Ectodermal cell (in vitro differentiated cells): ENCODE measurements at regions not wholly inside any gene's neighbourhood (a gene's known extent, or its start where the extent isn't known, plus 50 kb on each side); places are given as distances from the start of the nearest gene placed in this dataset.
"Not testable (repeated sequence)": the region's sequence is repeated elsewhere in the genome, so short reads cannot be mapped to it uniquely, and the experiment has no call there.

Source experiments
- H3K27ac ChIP-seq: 2 replicates; pipeline ENCODE4 v1.7.0; 2013; ENCODE audit warnings: mild to moderate bottlenecking, low read depth, low read length; ENCODE audit not compliant: insufficient read depth, poor library complexity, severe bottlenecking
- H3K27me3 ChIP-seq: 2 replicates; pipeline ENCODE4 v1.7.0; 2013; ENCODE audit warnings: mild to moderate bottlenecking, low read length; ENCODE audit not compliant: insufficient read depth, control insufficient read depth, poor library complexity, severe bottlenecking
- H3K36me3 ChIP-seq: one replicate; pipeline ENCODE4 v1.7.0; 2013; ENCODE audit warnings: low read length; ENCODE audit not compliant: control insufficient read depth, insufficient read depth
- H3K4me1 ChIP-seq: one replicate; pipeline ENCODE4 v1.7.0; 2013; ENCODE audit warnings: low read length; ENCODE audit not compliant: control insufficient read depth, insufficient read depth
- H3K4me3 ChIP-seq: 2 replicates; pipeline ENCODE4 v1.7.0; 2013; ENCODE audit warnings: low read depth, low read length, control low read depth; ENCODE audit not compliant: insufficient read depth
- H3K9me3 ChIP-seq: 2 replicates; pipeline ENCODE4 v1.7.0; 2013; ENCODE audit warnings: mild to moderate bottlenecking, low read length, moderate library complexity; ENCODE audit not compliant: control insufficient read depth
- WGBS, 2 experiments: methylation state at CpG; one replicate each; pipeline ENCODE4 v1.1.7; 2013; ENCODE audit warnings: missing lambda C conversion rate in 2 of 2; 5-methylcytosine and 5-hydroxymethylcytosine counted together

DNA sequence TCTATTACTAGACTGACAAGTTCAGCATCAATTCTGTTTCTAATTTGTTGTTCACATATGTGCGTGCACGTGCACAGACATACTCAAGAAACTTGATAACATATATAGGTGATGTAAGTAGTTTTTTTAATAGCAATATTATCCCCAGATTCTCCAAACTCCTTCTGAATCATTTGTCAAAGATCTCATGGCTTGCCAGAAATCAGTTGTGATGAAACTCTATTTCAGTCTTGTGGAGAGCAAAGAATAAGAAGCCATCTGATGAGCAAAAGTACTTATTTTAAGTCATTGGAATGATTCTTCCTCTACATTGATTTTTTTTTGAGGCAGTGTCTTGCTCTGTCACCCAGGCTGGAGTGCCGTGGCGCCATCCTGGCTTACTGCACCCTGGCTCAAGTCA, 167.0 kb upstream of the TBL1XR1 start:
- WGBS, 2 experiments: 95 to 100% methylated on average over 2 of the region's 4 CpGs
- Histone ChIP-seq H3K4me3 (no peak overlapping the region), H3K27me3 (no peaks in the 10 kb centered on the region), H3K9me3 (no peaks in the 10 kb centered on the region), H3K36me3 (no peaks in the 10 kb centered on the region), H3K27ac (no peak overlapping the region), H3K4me1 (peaks cover 12% of the 10 kb centered on the region)

DNA sequence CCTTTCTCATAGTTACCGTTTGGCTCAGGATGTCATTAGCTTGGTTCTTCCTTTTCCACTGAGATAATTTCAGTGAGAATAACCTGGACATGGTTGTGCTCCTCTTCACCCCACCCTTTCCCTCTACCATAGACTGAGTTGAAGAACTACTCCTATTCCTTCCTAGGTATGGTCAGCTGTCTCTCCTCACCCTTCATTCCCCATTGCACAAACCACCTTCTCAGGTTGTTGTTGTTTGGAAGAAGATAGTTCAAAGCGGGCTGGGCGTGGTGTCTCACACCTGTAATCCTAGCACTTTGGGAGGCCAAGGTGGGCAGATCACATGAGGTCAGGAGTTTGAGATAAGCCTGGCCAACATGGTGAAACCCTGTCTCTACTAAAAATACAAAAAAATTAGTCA, 168.0 kb upstream of the TBL1XR1 start:
- H3K9me3 ChIP-seq, H3K27me3 ChIP-seq, H3K27ac ChIP-seq, H3K4me1 ChIP-seq, H3K36me3 ChIP-seq, H3K4me3 ChIP-seq: not testable (repeated sequence)
- 94 to 95% methylated on average over 3 of the region's 3 CpGs for WGBS, 2 experiments

DNA sequence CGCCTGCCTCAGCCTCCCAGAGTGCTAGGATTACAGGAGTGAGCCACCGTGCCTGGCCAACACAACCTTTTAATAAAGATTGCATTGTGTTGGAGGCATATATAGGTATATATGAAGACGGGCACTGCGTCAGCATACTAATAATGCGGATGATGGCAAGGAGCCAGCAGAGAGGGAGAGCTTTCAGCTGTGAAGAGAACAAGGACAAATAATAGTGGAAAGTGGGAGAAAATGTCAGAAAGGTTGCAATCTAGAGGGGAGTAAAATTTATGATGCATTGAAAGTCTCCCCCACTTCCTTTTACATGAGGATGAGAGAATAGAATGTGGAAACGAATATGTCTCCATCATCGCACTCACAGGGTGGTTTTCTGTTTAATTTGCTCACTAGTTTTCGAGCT, 170.5 kb upstream of the TBL1XR1 start:
- Histone ChIP-seq H3K27ac (no peak overlapping the region), H3K27me3 (no peaks in the 10 kb centered on the region), H3K36me3 (no peaks in the 10 kb centered on the region), H3K9me3 (no peaks in the 10 kb centered on the region), H3K4me3 (no peak overlapping the region), H3K4me1 (no peaks in the 10 kb centered on the region)
- WGBS, 2 experiments: 91% methylated on average over 8 of the region's 8 CpGs

DNA sequence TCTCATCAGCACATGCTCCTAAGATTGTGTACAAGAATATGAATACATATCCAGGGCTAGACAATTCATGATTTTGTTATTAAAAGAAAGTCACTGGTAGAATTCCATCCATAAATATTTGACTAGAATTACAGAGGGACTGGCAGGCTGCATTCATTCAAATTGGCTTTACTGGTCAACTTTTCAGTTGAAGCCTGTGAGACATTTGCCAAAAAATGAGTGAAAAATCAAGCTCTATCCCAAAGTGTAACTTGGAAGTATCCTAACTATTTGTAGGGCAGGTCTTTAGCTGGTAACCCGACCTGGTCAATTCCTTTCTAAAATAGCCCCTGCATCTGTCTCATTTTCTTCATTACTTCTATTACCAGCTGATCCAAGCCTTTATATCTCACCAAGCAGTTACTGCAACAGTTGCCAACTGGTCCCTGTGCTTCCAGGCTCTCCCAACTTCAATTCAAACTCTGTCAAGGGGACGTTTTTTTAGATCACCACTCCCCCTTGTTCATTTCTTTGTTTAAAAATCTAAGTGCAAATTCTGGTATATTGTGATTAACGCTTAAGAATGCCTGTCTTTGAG, 173.1 kb upstream of the TBL1XR1 start:
- Histone ChIP-seq H3K27ac (no peak overlapping the region), H3K4me1 (no peaks in the 10 kb centered on the region), H3K4me3 (no peak overlapping the region), H3K27me3 (no peaks in the 10 kb centered on the region), H3K36me3 (no peaks in the 10 kb centered on the region), H3K9me3 (no peaks in the 10 kb centered on the region)
- 62 to 63% methylated on average over 2 to 3 of the region's 3 CpGs for WGBS, 2 experiments

DNA sequence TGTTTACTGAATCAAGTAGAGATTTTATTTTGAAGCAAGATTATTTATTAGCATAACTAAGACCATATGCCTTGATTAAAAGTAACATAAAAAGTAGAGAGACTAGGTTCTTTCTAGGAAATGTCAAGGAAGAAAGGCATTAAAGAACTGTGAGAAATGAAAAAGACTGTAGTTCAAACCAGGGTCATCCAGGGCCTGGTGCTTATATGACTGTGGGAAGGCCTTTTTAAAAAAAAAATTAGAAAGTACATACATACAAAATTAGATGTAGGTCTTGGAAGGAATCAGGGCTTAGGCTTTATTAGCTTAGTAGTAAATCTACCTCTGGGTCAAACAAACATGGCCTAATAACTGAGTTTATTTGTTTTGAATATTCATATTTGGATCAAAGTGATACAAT, 173.9 kb upstream of the TBL1XR1 start:
- no peaks in the 10 kb centered on the region for H3K4me1 ChIP-seq
- H3K9me3 ChIP-seq: no peaks in the 10 kb centered on the region
- H3K36me3 ChIP-seq: no peaks in the 10 kb centered on the region
- H3K4me3 ChIP-seq: no peak overlapping the region
- H3K27me3 ChIP-seq: no peaks in the 10 kb centered on the region
- H3K27ac ChIP-seq: no peak overlapping the region

DNA sequence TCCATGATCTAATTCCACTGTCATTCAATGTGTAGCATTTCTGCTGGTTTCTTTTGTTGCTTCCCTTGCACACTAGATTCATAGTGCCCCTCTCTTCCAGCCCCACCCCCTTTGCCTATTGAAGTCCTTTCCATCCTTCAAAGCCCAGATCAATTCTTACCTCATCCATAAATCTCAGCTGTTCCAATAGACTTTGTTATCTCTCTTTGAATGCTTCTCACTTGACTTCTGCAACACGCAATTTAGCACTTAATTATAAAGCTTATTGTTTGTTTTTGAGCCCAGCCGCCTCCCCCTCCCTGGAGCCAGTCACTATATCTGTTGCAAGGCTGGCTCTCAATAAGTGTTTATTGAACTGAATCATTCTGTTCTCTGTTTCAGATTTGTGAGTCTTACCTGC, 174.6 kb upstream of the TBL1XR1 start:
- Histone ChIP-seq H3K27ac (no peak overlapping the region), H3K27me3 (no peaks in the 10 kb centered on the region), H3K4me1 (no peaks in the 10 kb centered on the region), H3K36me3 (no peaks in the 10 kb centered on the region), H3K4me3 (no peak overlapping the region), H3K9me3 (no peaks in the 10 kb centered on the region)
- 77 to 100% methylated on average over 2 of the region's 2 CpGs for WGBS, 2 experiments

DNA sequence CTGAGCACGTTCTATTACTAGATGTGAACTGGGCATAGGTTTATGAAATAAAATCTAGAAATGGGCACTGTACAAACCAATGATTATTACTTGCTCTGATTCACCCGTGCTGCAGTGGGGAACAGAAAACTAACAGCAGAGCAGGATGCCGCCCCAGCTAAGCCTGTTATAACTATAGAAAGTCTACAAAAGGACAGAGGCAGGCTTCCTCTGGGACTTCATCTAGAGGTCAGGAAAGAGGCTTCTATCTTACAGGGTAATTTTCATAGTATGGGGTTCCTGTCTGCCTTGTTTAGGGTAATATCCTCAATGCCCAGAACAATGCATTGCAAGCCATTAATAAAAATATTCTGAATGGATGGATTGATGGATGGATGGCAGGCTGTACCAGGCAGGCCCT, 177.0 kb upstream of the TBL1XR1 start:
- H3K4me1 ChIP-seq: no peaks in the 10 kb centered on the region
- WGBS, 2 experiments: 92 to 93% methylated on average over 3 of the region's 3 CpGs
- no peaks in the 10 kb centered on the region for H3K27me3 ChIP-seq
- H3K36me3 ChIP-seq: no peaks in the 10 kb centered on the region
- H3K27ac ChIP-seq: no peak overlapping the region
- no peaks in the 10 kb centered on the region for H3K9me3 ChIP-seq
- H3K4me3 ChIP-seq: no peak overlapping the region

DNA sequence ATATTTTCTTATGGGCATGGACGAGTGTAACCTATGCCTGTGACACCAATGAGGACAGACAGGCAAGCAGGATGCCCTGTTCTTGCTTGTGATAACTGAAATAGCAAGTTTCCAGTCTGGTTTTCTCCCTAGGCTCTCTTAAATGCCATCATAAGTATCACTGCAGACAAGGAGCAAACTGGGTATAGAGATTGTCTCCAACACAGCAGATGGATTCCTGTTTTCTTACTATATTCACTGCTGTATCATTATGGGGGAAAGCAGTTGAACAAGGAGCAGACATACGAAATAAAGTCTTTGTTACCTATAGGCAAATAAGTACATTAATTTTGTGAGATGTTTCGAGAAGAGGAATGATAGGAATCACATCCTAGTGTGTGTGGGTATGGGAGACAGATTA, 178.0 kb upstream of the TBL1XR1 start:
- H3K36me3 ChIP-seq: no peaks in the 10 kb centered on the region
- no peak overlapping the region for H3K27ac ChIP-seq
- no peak overlapping the region for H3K4me3 ChIP-seq
- H3K9me3 ChIP-seq: no peaks in the 10 kb centered on the region
- no peaks in the 10 kb centered on the region for H3K4me1 ChIP-seq
- WGBS, 2 experiments: 95 to 96% methylated on average over 3 of the region's 3 CpGs
- no peaks in the 10 kb centered on the region for H3K27me3 ChIP-seq

DNA sequence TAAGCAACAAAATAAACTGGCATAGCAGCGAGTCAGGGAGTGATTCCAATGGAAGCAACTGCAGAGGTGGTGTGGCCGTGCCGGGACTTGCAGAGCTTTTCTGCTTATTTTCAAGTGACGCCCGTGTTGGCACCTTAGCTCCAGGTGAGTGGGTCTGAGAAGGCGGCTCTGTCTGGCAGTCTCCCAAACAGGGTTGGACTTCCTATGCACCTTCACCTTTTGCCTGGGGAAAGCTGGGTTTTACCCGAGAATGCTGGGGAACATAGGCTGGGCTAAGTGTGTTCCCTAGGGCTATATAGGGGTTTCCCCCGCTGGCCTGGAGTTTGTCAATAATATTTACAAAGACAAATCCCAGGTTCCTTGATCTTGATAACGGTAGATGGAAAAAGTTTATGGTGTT, 179.9 kb upstream of the TBL1XR1 start:
- no peaks in the 10 kb centered on the region for H3K27me3 ChIP-seq
- 92 to 96% methylated on average over 8 to 9 of the region's 9 CpGs for WGBS, 2 experiments
- no peak overlapping the region for H3K4me3 ChIP-seq
- no peaks in the 10 kb centered on the region for H3K9me3 ChIP-seq
- H3K36me3 ChIP-seq: no peaks in the 10 kb centered on the region
- no peak overlapping the region for H3K27ac ChIP-seq
- no peaks in the 10 kb centered on the region for H3K4me1 ChIP-seq

DNA sequence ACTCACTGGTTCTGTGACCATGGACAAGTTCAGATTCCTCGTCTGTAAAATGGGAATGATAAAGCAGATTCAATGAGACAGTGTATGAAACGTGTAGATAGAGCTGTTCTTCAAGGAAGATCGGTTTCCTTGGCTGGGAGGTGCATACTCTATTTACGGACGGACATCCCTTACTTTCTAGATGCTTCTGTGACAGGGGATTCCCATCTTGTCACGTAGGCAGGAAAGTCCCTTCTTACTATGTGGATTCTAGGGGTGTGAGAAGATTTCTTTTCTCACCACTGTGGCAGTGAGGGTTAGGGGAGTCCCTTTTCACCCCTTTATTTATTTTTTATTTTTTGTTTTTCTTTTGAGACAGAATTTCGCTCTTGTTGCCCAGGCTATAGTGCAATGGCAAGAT, 180.9 kb upstream of the TBL1XR1 start:
- no peaks in the 10 kb centered on the region for H3K27me3 ChIP-seq
- H3K4me1 ChIP-seq: no peaks in the 10 kb centered on the region
- no peak overlapping the region for H3K27ac ChIP-seq
- H3K36me3 ChIP-seq: no peaks in the 10 kb centered on the region
- WGBS, 2 experiments: 94 to 95% methylated on average over 7 of the region's 7 CpGs
- no peak overlapping the region for H3K4me3 ChIP-seq
- no peaks in the 10 kb centered on the region for H3K9me3 ChIP-seq

DNA sequence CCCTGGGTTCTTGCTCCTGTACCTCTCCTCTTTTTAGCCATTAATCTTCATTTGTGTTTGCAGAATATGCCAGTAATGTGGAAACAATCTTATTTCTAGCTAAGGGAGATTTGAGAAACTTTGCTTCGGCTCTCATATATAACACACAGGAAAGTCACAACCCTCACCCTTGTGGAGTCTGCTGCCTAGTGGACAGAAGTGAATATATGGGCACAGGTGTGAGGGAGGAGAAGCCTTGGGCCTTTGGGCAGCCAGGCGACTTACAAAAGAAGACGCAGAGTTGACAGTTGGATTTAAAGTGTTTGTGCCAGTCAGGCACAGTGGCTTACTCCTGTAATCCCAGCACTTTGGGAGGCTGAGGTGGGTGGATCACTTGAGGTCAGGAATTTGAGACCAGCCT, 181.8 kb upstream of the TBL1XR1 start:
- no peaks in the 10 kb centered on the region for H3K36me3 ChIP-seq
- WGBS, 2 experiments: 90 to 93% methylated on average over 2 of the region's 3 CpGs

More for the DNA sequence above, 181.8 kb upstream of the TBL1XR1 start:
- Histone ChIP-seq H3K9me3 (no peaks in the 10 kb centered on the region), H3K4me3 (no peak overlapping the region), H3K4me1 (no peaks in the 10 kb centered on the region), H3K27ac (no peak overlapping the region), H3K27me3 (no peaks in the 10 kb centered on the region)
